Inflammatory macrophage treated with lipopolysaccharide for 4 hours (primary cell): ENCODE measurements at regions not wholly inside any gene's neighbourhood (a gene's known extent, or its start where the extent isn't known, plus 50 kb on each side); places are given as distances from the start of the nearest gene placed in this dataset.
A peak's percentile ranks its signal among the peaks of the same experiment; 100 is the strongest.
"Not testable (repeated sequence)": the region's sequence is repeated elsewhere in the genome, so short reads cannot be mapped to it uniquely, and the experiment has no call there.

Experiments
- DNase-seq: peaks from one replicate; pipeline ENCODE4 v3.0.0-alpha.2; 2020

DNA sequence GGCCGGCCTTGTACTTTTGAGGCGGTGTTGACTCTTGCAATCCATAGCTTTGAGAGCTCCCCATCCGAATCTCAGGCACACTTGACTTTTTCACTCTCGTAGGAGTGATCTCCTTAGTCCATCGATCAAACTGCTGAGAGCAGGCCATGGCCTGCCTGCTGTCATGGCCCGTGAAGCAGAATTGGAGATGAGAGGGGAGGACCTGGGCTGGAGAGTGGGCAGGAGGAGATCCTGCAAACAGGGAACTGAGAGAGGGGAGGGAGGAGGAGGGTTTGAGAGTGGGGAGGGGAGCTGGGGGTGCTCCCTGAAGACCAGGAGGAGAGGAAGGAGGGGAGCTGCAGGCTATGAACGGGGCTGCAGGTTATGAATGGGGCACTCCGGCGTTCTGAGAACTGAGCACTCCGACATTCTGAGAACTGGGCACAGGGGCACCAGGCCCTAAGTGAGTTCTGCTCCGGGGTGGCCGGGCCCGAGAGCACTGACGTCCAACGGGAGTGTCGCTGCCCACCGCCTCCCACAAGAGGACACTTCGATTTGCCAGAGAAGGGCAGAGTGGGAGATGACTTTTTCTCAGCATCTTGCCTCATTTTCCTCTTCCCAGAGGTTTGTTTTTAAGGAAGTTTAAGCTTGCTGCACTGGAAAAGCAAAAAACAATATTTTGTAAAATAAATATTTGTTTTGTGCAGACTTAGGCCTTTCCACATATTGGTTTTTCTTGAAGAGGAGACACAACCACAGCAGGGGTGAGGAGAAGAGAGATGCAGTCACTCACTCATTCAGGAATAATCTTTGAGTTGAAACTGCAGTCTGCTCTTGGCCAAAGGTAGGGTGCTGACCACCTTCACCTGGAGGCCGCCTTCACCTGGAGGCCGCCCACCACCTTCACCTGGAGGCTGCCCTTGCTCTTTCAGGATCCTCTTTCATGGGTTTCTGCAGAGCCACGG, 194.2 kb downstream of the NPIPB11 start:
- peak; percentile 8 for DNase-seq

DNA sequence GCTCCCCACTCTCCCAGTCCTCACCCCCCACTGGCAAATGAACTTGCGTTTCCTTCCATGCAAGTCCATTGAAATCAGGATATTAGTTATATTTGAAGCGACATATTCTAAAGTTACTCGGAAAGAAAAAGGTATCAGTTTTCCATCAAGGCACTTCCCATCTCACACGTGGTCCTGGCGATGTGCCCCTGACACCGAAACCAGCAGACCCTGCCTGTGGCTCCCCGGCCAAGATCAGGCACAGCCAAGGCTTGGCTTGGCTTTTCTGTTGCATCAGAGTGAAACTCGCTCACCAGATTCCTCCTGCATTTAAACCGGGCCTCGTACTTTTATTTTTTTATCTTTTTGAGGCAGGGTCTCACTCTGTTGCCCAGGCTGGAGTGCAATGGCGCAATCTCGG, 195.1 kb downstream of the NPIPB11 start:
- not testable (repeated sequence) for DNase-seq

DNA sequence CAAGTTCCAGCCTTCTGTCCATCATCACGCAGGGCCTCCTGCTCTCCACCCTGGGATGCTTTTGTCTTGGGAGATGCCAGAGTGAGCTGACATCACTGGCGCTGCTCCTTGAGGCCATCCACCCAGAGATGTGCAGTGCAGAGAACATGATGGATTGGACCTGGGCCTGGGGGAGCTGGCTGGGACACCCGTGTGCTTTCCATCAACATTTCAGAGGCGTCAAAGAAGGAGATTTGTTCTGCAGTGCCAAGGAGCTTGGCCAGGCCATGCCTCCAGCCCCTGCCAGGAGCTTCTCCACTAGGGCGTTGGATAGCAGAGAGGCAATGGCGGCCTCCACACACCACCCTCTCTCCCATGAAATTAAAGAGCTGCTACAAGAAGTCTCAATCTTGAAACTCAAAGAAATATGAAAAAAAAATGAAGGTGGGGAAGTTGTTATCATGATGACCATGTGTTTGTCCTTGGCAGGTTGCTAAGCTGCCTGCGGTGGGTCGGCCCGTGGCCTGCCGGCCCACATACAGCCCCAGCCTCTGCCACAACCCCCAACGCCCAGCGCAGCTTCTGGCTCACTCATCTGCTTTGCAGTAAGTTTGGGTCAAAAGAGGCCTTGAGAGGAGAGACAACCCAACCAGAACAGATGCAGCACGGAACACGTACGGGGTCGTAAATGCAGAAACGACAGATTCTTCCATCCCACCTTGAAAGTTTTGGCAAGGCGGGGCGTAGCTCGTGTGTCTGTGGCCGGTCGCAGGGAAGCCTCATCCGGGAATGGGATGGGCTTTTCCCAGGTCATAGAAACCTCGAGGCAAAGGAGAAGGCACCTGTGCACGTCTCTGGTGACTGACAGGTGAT, 196.0 kb downstream of the NPIPB11 start:
- not testable (repeated sequence) for DNase-seq

DNA sequence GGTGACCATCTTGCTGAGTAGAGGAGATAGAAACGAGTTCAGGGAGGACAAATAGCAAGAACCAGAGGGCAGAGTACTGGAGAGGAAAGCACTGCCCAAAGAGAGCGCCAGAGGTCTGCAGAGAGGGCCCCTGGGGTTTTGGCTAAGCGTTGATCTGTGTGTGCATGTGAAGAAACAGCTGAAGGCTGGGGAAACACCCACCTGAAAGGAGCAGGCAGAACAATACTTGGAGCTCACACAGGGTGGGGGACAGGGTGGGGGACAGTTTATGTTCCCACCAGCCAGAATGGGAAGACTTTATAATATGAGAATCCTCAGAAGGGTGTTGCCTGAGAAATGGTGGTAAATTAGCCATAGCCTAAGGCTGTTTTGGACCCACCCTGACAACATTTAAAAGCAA, 200.4 kb downstream of the NPIPB11 start:
- DNase-seq, result not testable (repeated sequence)

DNA sequence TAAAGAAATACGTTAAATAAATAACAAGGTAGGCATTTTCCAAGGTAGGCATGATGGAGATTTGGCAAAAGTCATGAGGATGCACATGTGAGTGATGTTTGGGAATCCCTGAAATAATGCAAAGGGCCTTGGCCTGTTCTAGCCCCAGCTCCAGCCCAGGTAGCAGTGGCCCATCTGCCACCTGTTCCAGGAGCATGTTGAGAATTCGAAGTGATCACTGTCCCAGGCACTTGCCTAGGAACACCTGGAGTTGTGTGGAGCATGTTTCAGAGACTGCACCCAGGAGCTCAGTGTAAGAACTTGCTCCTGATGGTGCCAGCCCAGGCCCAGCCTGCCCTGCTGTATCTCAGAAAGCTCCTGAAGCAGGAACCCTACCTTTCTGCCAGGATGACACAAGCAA, 201.4 kb downstream of the NPIPB11 start:
- DNase-seq, result not testable (repeated sequence)

DNA sequence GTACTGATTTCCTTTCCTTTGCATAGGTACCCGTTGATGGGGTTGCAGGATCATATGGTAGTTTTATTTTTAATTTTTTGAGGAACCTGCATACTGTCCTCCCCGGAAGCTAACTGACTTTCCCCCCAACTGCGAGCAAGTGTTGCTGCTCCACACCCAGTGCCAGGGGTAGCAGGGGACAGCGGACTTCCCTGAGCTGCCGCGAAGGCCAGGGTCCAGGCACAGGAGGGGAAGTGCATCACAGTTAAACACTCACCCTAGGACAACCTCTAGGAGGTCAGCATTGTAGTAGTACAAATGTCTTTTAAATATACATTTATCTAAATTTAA, 201.7 kb downstream of the NPIPB11 start:
- DNase-seq, result no peak

DNA sequence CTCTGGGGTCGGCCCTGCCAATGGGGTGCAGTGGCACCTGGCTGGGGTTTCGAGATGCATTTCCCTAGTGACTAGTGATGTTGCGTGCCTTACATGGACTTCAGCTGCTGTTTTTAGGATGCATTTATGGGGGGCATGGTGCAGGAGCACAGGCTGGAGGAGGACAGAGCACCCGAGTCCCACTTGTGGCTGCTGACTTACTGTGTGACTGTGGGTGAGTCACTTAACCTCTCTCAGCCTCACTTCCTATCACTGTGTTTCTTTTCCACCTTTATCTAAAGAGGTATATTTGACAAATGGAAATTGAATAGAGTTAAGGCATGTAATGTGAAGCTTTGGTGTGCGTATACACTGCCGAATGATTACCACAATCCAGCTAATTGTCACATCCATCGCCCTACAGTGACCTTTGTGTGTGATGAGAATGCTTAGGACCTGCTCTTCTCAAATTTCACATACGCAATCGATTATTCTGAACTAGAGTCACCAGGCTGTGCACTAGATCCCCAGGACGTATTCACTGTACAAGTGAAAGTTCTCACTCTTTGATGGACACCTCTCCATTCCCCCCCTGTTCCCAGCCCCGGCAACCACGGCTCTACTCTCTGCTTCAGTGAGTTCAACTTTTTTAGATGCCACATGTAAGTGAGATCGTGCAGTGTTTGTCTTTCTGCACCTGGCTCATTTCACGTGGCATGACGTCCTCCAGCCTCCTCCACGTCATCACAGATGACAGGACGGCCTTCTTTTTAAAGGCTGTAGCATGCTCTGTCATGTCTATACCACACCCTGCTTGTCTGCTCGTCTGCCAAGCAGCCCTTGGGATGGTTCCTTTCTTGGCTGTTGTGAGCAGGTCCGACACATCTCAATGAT, 202.3 kb downstream of the NPIPB11 start:
- DNase-seq, result not testable (repeated sequence)

DNA sequence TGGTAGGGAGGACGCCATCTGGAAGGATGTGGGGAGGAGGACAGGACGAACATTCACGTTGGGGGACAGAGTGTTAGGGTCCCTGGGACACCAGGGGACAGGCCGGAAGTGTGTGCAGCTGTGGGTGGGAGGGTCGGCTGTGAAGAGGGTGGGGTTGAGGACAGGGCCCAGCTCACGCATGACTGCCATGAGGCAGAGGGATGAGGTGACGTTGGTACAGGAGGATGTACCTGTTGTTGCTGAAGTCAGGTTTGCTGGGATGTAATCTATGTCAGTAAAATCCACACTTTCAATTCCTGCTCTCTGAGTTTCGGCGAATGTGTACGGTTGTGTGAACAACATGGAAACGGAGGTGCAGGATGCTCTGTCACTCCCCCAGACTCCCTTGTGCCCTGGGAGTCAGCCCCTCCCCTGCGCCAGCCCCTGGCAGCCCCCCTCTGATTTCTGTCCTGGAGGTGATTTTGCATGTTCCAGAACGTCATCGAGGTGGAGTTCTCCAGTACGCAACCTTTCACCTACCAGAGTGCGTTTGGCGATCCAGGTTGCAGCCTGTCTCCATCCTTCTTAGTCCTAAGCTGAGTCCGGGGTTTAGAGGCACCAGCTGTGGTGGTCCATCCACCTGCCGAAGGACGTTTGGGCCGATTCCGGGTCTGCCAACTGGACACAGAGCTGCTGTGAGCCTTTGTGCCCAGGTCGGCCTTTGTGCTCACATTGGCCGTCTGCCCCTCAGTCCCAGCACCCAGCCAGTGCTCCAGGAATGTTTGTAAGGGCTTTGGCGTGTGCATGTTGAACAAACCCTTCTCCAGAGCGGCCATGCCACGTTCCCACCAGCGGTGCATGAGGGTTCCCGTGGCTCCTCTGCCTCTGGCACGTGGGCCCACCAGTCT, 203.2 kb downstream of the NPIPB11 start:
- DNase-seq, result not testable (repeated sequence)

DNA sequence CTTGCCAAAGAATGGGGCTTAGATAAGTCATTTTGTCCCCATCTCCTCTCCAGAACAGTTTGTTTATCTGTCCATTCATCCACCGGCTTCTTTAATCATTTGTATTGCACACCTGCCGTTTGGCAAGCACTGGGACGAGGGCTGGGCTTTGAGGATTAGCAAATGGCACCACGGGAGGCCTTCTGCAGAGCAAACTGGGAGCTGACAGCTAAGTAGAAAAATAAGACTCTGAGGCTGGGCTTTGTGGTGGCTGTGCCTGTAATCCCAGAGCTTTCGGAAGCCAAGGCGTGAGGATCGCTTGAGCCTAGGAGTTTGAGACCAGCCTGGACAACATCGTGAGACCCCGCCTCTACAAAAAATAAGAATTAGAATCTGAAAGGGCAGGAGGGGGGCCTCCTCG, 203.9 kb downstream of the NPIPB11 start:
- not testable (repeated sequence) for DNase-seq

DNA sequence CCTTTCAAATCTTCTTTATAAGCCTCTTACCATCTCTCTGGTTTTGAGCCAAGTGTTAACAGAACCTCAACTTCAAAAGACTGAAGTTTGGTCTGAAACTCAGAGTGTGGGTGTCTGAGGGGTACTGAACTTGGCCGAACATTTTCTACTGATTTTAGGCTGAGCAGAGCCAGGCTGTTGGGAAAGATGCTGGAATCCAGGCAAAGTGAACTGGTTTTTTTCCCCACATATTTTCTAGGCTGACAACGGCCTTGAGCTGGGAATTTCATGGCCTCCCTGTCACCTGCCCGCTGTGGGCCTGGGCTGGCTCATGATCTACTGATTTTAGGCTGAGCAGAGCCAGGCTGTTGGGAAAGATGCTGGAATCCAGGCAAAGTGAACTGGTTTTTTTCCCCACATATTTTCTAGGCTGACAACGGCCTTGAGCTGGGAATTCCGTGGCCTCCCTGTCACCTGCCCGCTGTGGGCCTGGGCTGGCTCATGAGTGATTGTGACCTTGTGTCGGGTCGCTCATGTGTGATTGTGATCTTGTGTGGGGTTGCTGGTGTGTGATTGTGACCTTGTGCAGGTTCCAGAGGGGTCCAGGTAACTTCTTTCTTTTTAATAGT, 204.4 kb downstream of the NPIPB11 start:
- DNase-seq, result not testable (repeated sequence)

DNA sequence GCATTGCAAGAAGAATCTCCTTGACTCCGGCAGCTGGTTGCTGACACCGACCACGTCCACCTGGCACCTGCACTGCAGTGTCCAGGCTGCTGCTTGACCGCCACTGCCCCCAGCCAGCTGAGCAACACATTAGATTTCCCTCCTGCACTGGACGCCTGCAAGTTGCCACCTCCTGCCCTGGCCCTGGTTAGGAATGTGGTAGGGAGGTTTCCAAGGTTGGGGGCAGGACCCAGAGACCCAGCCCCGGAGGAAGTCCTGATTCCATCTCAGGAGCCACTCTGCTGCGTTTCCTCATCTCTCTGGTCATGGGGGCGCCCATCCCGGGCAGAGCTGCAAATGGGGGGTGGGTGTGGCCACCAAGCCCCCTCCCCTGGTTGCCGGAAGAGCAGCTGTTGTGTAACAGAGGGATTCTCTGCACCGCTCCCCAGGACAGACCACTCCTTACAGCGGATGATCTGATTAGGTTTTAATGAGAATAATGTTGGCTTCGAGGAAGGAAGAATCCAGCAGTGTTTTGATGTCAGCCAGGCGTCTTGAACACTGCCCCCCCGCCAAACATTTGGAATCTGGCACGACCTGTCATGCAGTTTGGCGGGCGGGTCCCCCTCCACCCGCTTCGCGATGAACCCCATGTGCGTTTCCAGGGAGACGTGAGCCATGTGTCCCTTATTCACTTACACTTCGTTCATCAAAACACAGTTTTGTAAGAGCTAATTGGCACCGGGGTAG, 205.1 kb downstream of the NPIPB11 start:
- DNase-seq, result not testable (repeated sequence)

DNA sequence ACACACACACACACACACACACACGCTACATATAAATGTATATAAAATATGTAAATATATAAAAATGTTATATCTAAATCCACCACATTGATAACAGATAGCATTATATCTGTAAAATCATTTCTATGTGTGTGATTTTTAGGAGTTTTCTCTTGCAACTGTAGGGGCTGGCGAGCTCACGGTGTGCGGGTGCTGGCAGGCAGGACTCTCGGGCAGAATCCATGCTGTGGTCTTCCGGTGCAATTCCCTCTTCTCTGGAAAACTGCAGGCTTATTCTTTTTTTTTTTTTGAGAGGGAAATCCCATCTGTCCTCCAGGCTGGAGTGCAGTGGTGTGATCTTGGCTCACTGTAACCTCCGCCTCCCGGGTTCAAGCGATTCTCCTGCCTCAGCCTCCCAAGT, 205.8 kb downstream of the NPIPB11 start:
- DNase-seq, result not testable (repeated sequence)

DNA sequence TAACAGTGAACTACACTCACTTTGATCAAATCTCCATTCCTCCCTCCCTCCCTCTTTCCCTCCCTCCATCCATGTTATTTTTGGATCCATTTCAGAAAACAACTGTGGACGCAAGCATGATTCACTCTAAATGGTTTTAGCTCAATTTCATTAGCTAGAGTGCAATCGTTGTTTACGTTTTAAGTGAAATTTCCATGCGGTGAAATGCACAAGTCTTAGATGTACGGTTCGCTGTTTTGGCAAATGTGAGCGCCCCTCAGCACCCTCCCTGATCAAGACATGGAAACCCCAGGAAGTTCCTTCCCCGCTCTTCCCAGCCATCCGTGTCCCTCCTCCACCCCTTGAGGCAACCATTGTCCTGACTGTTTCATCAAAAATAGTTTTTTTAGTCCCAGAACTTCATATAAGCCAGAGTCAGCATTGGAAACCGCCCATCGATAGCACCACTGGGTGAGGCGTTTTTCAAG, 206.3 kb downstream of the NPIPB11 start:
- DNase-seq, result not testable (repeated sequence)

DNA sequence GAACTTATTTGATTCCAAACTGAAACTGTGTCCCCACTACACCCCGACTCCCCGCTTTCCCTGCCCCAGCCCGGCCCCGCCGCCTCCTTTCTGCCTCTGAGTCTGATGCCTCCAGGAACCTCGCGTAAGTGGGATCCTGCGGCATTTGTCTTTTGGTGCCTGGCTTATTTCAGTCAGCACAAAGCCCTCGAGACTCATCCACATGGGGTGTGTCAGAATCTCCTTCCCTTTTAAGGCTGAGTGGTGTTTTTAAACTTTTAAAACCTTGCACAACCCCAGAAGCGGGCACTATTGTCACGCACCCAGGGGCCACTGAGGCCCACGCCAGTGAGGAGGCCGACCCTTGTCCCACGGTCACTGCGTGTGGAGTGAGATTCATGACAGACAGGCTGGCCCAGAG, 206.9 kb downstream of the NPIPB11 start:
- peak; percentile 26 for DNase-seq

DNA sequence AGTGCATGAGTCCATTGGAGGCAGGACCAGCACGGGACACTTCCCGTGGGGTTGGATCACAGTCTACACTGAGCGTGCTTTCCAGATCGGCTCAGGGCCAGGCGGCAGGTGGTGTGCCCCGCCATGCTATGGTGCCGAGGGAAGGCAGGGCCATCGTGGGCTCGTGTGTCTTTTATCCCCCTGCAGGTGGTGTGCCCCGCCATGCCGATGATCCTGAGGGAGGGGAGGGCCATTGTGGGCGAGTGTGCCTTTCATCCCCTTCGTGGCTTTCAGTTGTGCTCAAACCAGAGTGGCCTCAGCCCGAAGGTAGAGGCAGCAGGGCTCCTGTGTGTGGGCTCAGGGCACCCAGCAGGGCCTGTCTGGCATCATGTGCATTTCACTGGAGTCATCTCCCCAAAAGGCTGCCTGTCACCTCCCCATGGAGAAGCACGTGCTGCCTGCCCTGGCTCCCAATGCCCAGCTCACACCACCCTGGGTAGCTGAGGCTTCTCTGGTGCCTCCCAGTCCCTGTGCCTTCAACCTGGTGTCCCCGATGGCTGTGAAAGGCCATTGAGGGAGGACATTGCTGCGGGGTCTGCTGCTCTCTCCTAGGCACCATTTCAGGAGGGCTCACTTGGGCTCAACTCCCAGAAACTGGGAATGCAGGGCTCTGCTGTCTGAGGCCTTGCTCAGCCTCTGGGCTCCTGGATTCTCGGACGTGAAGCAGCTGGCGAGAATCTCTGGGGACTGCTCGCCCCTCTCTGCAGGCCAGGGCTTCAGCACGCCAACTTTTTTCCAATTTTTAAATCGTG, 207.6 kb downstream of the NPIPB11 start:
- no peak for DNase-seq

DNA sequence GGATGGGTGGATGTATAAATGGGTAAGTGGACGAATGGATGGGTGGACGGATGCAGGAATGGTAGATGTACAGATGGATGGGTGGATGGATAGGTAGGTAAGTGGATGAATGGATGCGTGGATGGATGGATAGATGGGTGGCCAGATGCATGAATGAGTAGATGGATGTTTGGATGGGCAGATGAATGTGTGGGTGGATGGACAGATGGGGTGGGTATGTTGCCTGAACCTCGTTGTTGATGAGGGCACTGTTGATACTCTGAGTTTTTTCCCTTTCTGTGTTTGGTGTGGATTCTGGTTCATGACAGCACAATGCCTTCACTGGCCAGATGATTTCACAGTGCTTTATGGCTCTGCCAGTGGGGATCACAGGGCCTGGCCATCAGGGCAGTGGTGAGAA, 208.3 kb downstream of the NPIPB11 start:
- no peak for DNase-seq

DNA sequence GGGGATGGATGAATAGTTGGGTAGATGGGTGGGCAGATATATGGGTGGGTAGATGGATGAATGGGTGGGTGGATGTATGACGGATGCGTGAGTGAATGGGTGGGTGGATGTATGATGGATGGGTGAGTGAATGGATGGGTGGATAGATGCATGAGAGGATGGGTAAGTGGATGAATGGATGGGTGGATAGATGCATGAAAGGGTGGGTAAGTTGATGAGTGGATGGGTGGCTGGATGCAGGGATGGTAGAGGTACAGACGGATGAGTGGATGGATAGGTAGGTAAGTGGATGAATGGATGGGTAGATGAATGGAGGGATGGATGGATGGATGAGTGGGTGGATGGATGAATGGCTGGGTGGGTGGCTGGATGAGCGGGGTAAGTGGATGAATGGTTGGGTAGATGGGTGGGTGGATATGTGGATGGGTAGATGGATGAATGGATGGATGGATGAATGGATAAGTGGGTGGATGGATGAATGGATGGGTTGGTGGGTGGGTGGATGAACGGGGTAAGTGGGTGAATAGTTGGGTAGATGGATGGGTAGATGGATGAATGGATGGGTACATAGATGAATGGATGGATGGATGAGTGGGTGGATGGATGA, 208.9 kb downstream of the NPIPB11 start:
- not testable (repeated sequence) for DNase-seq

DNA sequence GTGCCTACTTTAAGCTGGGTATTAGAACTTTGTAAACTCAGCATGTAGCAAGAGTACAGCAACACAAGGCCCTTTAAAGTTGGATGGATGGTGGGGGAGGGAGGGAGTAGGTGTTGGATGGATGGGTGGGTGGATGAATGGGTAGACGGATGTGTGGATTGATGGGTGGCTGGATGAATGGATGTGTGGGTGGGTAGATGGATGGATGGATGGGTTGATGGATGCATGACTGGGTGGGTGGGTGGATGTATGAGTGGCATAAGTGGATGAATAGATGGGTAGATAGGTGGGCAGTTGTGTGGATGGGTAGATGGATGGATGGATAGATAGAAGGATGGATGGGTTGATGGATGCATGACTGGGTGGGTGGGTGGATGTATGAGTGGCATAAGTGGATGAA, 209.8 kb downstream of the NPIPB11 start:
- DNase-seq, result not testable (repeated sequence)
